Fibroblast of lung (primary cell): ENCODE measurements at regions not wholly inside any gene's neighbourhood (a gene's known extent, or its start where the extent isn't known, plus 50 kb on each side); places are given as distances from the start of the nearest gene placed in this dataset.
A peak's percentile ranks its signal among the peaks of the same experiment; 100 is the strongest.

Experiments used
- DNase-seq, 2 donors: peaks; one replicate each; pipeline versions ENCODE4 v3.0.0 to v3.0.0-alpha.2; 2010; ENCODE audit warnings: low read depth in 2 of 2
- H2AFZ ChIP-seq: 2 replicates; pipeline ENCODE4 v1.5.1; 2012; ENCODE audit warnings: low read length, control low read depth, inconsistent platforms
- H3K27ac ChIP-seq: 2 replicates; pipeline ENCODE4 v1.5.1; 2011; ENCODE audit warnings: low read length, control low read depth; ENCODE audit not compliant: insufficient read depth
- H3K27me3 ChIP-seq: 2 replicates; pipeline ENCODE4 v1.5.1; 2011; ENCODE audit warnings: mild to moderate bottlenecking, low read length; ENCODE audit not compliant: control insufficient read depth, insufficient read depth
- H3K36me3 ChIP-seq: 2 replicates; pipeline ENCODE4 v1.5.1; 2011; ENCODE audit warnings: low read length; ENCODE audit not compliant: control insufficient read depth, insufficient read depth
- H3K4me1 ChIP-seq: 2 replicates; pipeline ENCODE4 v1.5.1; 2011; ENCODE audit warnings: low read length; ENCODE audit not compliant: control insufficient read depth, insufficient read depth; ENCODE audit errors: extremely low read depth
- H3K4me2 ChIP-seq: 2 replicates; pipeline ENCODE4 v1.5.1; 2011; ENCODE audit warnings: low read length, control low read depth; ENCODE audit not compliant: insufficient read depth; ENCODE audit errors: extremely low read depth
- H3K4me3 ChIP-seq, 4 experiments: fragments of 200-600 bp in 1 of 4; sonication (generic) in 1 of 4; replicated peaks in 1 of 4; 2 replicates each; pipeline ENCODE4 v1.5.1; 2011 to 2016; ENCODE audit warnings: low read length in 4 of 4, low read depth in 3 of 4, mild to moderate bottlenecking in 3 of 4, control low read depth in 2 of 4, inconsistent platforms in 1 of 4, mixed read lengths in 1 of 4; ENCODE audit not compliant: insufficient read depth in 1 of 4; ENCODE audit errors: control extremely low read depth in 1 of 4
- H3K79me2 ChIP-seq: 2 replicates; pipeline ENCODE4 v1.5.1; 2012; ENCODE audit warnings: mild to moderate bottlenecking, low read length, inconsistent platforms; ENCODE audit not compliant: control insufficient read depth, insufficient read depth
- H3K9ac ChIP-seq: 2 replicates; pipeline ENCODE4 v1.5.1; 2011; ENCODE audit warnings: mild to moderate bottlenecking, low read length, control low read depth; ENCODE audit not compliant: insufficient read depth
- H3K9me3 ChIP-seq: 2 replicates; pipeline ENCODE4 v1.5.1; 2012; ENCODE audit warnings: low read depth, low read length; ENCODE audit not compliant: control insufficient read depth, insufficient read depth
- H4K20me1 ChIP-seq: 2 replicates; pipeline ENCODE4 v1.5.1; 2011; ENCODE audit warnings: low read length; ENCODE audit not compliant: control insufficient read depth, insufficient read depth; ENCODE audit errors: extremely low read depth
- EZH2 ChIP-seq: IDR thresholded peaks from 2 replicates; pipeline ENCODE4 v1.5.1; 2012; ENCODE audit warnings: low read length, control low read depth, mild to moderate bottlenecking; ENCODE audit errors: missing control alignments
- TF ChIP-seq, protein P1 (sequence below), 2 donors: IDR thresholded peaks in 1 of 2; conservative IDR thresholded peaks in 1 of 2; 1 replicate in 1 of 2; 2 replicates in 1 of 2; pipeline ENCODE4 v1.5.1; 2011 to 2012; ENCODE audit warnings: low read length in 2 of 2, control low read depth in 1 of 2, inconsistent platforms in 1 of 2, low read depth in 1 of 2, mild to moderate bottlenecking in 1 of 2

DNA sequence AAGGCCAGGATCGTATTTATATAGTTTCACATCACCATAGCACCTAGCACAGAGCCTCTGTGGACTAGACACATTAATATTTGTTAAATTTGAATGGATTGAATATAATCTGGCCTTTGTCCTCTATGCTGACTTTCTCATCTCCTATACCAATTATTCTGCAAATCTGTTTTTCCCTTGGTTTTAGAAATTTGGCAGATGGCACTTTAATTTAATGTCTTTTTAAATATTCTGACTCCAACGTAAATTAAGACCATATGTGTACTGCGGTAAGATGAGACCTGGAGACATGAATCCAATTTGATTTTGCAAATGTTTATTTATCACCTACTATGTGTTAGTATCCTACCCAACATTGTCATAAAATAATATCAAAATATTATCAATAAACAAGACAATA is 1281.9 kb upstream of the PIK3C3 start:
- no peaks in the 10 kb centered on the region for H3K36me3 ChIP-seq
- no peaks in the 10 kb centered on the region for H3K9me3 ChIP-seq
- H3K4me2 ChIP-seq = no peak overlapping the region
- H3K4me3 ChIP-seq = no peak overlapping the region
- no peaks in the 10 kb centered on the region for H3K79me2 ChIP-seq
- H4K20me1 ChIP-seq = no peaks in the 10 kb centered on the region
- H2AFZ ChIP-seq = no peak overlapping the region
- no peaks in the 10 kb centered on the region for H3K4me1 ChIP-seq
- H3K27me3 ChIP-seq = no peaks in the 10 kb centered on the region
- no peak overlapping the region for H3K27ac ChIP-seq
- no peak for DNase-seq
- H3K9ac ChIP-seq = no peak overlapping the region
- TF ChIP-seq, protein P1, sequence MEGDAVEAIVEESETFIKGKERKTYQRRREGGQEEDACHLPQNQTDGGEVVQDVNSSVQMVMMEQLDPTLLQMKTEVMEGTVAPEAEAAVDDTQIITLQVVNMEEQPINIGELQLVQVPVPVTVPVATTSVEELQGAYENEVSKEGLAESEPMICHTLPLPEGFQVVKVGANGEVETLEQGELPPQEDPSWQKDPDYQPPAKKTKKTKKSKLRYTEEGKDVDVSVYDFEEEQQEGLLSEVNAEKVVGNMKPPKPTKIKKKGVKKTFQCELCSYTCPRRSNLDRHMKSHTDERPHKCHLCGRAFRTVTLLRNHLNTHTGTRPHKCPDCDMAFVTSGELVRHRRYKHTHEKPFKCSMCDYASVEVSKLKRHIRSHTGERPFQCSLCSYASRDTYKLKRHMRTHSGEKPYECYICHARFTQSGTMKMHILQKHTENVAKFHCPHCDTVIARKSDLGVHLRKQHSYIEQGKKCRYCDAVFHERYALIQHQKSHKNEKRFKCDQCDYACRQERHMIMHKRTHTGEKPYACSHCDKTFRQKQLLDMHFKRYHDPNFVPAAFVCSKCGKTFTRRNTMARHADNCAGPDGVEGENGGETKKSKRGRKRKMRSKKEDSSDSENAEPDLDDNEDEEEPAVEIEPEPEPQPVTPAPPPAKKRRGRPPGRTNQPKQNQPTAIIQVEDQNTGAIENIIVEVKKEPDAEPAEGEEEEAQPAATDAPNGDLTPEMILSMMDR (conservative IDR thresholded peaks at IDR 0.05 in 1 of 2, IDR thresholded peaks at IDR 0.05 in 1 of 2; ENCODE audit: low read depth in 1 of 2, low read length in 2 of 2) = no peak
- no peak for TF ChIP-seq EZH2

DNA sequence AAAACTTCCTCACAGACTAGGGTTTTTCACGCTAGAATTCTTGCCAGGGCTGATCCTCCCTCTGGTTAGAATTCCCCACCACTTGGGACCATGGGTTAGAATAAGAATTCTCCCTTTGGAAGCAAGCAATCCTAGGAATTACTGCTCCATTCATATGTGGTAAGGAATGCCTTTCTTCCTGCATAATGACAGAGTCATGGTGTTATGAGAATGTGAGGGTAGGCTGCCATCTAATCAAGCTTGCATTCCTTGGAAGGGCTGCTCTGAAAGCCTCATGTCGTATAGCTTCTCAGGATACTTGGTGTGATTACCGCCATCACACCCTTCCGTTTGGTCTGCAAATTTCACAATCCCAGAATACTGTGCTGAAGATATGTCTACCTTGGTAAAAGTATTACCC is 1282.4 kb upstream of the PIK3C3 start:
- no peak overlapping the region for H3K4me2 ChIP-seq
- H3K9ac ChIP-seq = no peak overlapping the region
- H3K9me3 ChIP-seq = no peaks in the 10 kb centered on the region
- H3K27ac ChIP-seq = no peak overlapping the region
- H3K27me3 ChIP-seq = no peaks in the 10 kb centered on the region
- no peak overlapping the region for H3K4me3 ChIP-seq
- no peak for TF ChIP-seq EZH2
- TF ChIP-seq, protein P1 (conservative IDR thresholded peaks at IDR 0.05 in 1 of 2, IDR thresholded peaks at IDR 0.05 in 1 of 2; ENCODE audit: low read depth in 1 of 2, low read length in 2 of 2) = no peak
- H3K36me3 ChIP-seq = no peaks in the 10 kb centered on the region
- peak in 1 of 2 donors; percentile 68 for DNase-seq
- H3K79me2 ChIP-seq = no peaks in the 10 kb centered on the region
- no peaks in the 10 kb centered on the region for H3K4me1 ChIP-seq
- H4K20me1 ChIP-seq = no peaks in the 10 kb centered on the region
- no peak overlapping the region for H2AFZ ChIP-seq

DNA sequence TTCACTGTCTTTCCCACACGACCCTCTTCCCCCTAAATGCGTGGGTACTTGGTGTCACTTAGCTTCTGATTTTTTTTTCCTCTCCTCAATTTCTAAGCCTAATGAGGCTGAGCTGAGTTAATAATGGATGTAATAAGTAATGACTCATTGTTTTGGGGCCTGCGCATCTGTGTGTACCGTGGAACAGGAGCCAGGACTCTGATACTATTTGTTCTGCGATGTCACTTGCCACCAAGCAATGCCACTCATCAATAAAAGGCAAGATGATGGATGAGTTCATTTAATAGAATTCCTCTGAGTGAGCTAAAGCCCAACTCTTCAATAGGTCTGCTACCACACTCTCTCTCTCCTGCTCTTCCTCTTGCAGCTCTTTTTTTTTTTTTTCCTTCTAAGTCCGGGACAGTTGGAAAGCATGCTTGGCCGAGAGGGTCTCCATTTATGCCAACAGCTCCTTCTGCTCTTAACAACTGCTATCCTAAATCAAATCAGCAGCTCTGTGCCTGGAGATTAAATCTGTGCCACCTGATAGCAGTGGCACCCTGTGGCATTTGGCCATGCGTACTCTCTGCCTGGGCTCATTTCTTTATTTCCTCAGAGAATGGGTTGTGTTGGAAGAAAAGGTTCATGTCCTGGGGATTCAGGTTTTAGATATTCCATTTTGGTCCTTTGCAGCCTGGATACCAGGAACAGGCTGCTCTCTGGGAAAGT is 1284.2 kb upstream of the PIK3C3 start:
- Histone ChIP-seq H3K27ac (no peak overlapping the region), H3K27me3 (no peaks in the 10 kb centered on the region), H4K20me1 (no peaks in the 10 kb centered on the region), H2AFZ (no peak overlapping the region), H3K9ac (no peak overlapping the region), H3K4me3 (no peak overlapping the region), H3K9me3 (no peaks in the 10 kb centered on the region), H3K4me2 (no peak overlapping the region), H3K79me2 (no peaks in the 10 kb centered on the region), H3K36me3 (no peaks in the 10 kb centered on the region), H3K4me1 (no peaks in the 10 kb centered on the region)
- peak in 1 of 2 donors; percentile 8 for DNase-seq
- TF ChIP-seq, protein P1 (conservative IDR thresholded peaks at IDR 0.05 in 1 of 2, IDR thresholded peaks at IDR 0.05 in 1 of 2; ENCODE audit: low read depth in 1 of 2, low read length in 2 of 2) = no peak
- TF ChIP-seq EZH2 = no peak
